NCI-H82 treated with DMSO at 0.1 percent for 48 hours (cell line): ENCODE measurements at regions not wholly inside any gene's neighbourhood (a gene's known extent, or its start where the extent isn't known, plus 50 kb on each side); places are given as distances from the start of the nearest gene placed in this dataset.
A peak's percentile ranks its signal among the peaks of the same experiment; 100 is the strongest.
"Not testable (repeated sequence)": the region's sequence is repeated elsewhere in the genome, so short reads cannot be mapped to it uniquely, and the experiment has no call there.

ENCODE experiments used
- DNase-seq: peaks from one replicate; lab custom pipeline; 2025; ENCODE audit not compliant: unreplicated experiment; lab: John Stamatoyannopoulos, UW

DNA sequence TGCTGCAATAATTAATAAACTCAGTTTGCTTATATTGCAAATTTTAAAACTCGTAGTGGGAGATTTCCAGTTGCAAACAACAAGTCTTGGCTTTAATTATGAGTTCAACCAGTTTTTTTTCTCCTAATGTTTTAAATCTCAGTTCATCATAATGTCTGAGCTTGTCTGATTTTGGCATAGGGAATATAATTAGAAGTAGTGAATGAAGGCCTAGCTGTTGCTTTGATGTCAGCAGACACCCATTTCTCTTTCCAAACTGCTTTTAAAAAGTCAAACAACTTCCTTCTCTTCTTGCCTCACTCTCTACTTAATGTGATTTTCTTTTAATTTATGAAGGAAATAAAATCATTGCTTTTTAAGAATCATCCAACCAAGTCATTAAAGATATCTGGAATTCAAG, 1462.1 kb downstream of the DPP10 start:
- DNase-seq = no peak

DNA sequence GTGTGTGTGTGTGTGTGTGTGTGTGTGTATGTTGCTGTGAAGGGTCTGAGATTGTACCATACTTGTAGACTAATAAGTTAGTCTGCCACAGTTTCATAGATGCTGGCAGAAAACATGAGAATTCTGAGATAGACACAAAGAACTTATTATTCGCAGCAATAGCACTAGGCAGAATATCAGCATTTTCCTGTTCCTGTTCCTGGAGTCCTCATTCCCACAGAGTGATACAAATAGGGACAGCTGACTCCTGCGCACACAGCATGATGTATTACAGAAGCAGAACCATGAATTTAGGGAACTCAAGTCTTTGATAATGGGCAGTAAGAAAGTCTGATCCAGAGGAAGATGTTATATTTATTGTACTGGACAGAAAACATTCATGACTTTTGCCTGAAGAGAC, 1466.3 kb downstream of the DPP10 start:
- no peak for DNase-seq

- DNase-seq = peak; percentile 5
These were observed 1467.8 kb downstream of the DPP10 start for GRCh38 chr2:115910270-115910669.

DNA sequence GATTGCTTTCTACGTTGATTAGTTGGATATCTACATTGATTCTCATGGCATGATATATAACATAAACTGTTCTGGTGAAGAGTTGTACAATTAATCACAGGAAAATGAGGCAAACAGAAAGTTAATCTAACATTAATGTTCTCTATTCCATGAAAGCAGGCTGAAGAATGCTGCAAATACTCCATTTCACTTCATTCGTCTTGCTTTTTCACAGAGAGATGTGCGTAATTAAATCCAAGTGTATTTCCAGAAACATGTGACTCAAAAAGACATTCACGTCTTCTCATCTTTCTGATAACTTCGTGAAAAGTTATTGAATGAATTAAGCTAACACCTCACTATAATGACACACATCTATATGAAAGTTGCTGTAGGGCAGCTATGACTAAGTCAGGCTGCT, 1471.5 kb downstream of the DPP10 start:
- no peak for DNase-seq

- DNase-seq = no peak
These were observed 1479.1 kb downstream of the DPP10 start for GRCh38 chr2:115921541-115921940.

DNA sequence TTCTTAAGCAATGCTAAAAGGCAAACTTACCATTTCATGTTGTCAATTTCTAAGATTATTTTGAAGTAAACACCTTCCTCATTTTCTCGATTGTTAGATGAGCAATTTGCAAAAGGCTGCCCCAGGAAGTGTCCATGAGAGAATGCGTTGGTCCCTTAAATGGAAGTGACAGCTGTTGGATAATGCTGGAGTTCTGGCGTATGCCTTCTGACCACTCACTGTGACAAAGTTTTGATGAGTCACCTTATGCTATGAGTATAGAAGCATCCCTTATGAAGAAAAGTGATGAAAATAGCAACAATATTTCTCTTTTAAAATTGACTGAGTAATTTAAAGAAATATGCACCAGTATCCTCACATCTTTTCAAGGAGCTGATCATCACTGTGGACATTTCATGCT, 1497.5 kb downstream of the DPP10 start:
- no peak for DNase-seq

- DNase-seq = no peak
These were observed 1500.4 kb downstream of the DPP10 start for GRCh38 chr2:115942800-115943199.

DNA sequence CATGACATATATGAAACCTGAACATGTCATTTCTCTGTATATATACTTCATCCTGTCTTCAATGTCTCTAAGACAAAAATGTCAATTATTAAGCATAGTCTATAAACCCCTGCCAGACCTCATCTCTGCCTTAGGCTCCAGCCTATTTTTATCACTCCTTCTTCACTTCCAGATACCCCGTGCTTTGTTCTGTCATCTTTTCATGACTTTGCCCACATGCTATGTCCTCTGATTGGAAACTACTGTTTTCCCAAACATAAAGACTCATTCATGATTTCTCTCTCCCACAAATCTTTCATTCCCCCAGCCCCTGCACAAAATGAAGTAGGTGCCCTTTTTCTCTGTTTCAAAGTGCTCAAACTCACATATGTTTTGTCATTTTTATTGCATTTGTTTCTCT, 1503.9 kb downstream of the DPP10 start:
- DNase-seq = no peak

- DNase-seq = no peak
These were observed 1504.5 kb downstream of the DPP10 start for GRCh38 chr2:115946891-115947290.

GRCh38 chr2:115976916-115977315, 1534.5 kb downstream of the DPP10 start:
- no peak for DNase-seq

GRCh38 chr2:115999039-115999438, 1556.6 kb downstream of the DPP10 start:
- DNase-seq = no peak

DNA sequence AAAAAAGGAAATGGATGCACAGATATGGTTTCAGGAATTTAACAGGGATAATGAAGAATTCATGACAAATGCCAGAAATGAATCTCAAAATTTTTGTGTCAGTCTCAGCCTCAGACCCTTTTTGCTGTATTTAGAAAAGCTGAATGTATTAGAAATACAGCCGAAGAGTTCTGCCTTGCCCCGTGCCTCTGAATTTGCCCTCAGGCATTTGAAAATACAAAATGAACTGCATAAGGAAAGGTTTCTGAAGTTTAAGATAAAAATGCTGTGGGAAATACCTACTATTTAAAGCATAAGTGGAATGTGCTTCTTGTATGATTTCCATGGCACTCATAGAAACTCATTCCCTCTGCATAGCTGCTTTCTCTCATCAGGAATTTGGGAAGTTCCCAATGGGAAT, 1580.6 kb downstream of the DPP10 start:
- DNase-seq = no peak

DNA sequence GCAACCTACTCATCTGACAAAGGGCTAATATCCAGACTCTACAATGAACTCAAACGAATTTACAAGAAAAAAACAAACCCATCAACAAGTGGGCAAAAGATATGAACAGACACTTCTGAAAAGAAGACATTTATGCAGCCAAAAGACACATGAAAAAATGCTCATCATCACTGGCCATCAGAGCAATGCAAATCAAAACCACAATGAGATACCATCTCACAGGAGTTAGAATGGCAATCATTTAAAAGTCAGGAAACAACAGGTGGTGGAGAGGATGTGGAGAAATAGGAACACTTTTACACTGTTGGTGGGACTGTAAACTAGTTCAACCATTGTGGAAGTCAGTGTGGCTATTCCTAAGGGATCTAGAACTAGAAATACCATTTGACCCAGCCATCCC, 1596.3 kb downstream of the DPP10 start:
- DNase-seq = not testable (repeated sequence)

- DNase-seq = no peak
These were observed 1600.1 kb downstream of the DPP10 start for GRCh38 chr2:116042530-116042929.

DNA sequence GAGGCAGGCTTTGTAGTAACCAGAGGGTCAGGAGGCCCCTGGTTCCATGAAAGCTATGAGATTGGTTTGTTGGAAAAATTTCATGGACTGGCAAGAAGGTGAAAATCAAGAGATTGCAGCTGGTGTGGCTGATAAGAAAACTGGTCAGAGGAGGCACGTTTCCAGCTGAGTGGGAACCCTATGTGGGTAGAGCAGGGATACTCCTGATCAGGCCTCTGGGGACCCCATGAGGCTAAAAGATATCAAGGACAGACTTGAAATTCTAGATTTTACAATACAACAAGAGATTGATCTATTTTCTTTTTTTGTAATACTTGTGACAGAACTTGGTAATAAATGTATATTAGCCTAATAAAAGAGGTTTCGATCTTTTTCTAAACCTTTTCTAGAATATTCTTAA, 1615.1 kb downstream of the DPP10 start:
- DNase-seq = no peak

DNA sequence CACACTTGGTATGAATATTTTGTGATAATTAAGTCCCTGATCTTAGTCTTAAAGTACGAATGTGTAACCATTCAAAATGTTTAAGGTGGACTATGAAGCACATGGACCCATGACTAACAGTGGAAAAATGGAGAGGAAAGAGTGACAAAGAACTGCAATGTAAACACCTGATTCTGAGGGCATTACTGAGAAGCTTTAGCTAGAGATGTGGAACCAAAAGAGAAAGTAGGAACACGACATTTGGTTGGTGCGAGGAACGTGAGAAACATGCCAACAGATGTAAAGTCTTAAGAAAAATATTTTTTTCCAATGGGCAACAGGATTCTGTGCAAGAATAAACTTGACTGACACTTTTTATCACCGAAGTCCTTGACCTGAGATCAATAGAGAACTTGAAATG, 1618.6 kb downstream of the DPP10 start:
- DNase-seq = no peak

- no peak for DNase-seq
These were observed 1631.3 kb downstream of the DPP10 start for GRCh38 chr2:116073731-116074130.

DNA sequence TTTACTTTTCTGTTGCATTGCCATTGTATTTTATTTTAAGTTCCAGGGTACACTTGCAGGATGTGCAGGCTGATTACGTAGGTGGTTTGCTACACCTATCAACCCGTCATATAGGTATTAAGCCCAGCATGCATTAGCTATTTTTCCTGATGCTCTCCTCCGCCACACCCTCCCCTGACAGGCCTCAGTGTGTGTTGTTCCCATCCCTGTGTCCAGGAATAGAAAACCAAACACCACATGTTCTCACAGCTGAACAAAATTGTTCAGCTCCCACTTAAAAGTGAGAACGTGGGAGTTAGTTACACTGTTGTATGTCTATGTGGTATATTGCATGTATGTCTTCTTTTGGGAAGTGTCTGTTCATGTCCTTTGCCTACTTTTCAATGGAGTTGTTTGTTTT, 1631.7 kb downstream of the DPP10 start:
- no peak for DNase-seq

DNA sequence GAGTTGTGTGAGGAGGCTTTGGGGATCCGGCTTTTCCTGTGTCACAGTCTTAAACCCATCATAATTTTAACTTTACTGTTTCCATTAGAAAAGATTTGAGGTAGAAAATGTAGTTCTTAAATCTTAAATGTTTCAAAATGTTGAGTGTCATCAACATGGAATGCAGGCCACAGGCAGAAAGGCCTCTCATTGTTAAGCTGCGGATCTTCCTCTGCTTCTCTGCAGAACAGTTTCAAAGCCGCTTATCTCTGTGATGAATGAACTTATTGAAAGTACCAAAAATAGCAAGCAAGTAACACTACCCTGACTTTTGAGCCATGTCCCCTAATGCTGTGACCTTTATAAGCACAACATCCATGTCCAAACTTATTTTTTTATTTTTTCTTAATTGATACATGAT, 1645.8 kb downstream of the DPP10 start:
- no peak for DNase-seq

DNA sequence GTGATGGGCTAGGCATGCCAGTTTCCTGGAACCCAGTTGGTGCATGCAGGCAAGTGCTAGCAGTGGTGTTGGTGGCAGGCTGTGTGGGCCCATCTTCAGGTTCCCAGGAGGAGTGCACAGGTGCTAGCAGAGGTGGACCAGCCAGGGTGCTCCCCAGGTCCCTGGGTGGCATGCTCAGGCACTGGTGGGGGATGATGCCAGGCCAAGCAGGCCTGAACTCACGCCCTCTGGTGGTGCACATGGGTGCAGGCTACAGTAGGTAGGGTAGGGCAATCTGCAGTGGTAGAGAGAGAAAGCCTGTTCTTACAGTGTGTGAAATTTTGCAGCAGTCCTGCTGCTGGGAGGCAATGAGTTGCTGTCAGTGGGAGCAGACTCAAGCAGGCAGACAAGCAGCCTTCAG, 1651.8 kb downstream of the DPP10 start:
- no peak for DNase-seq

- DNase-seq = no peak
These were observed 1653.2 kb downstream of the DPP10 start for GRCh38 chr2:116095636-116096035.

- DNase-seq = no peak
These were observed 1655.6 kb downstream of the DPP10 start for GRCh38 chr2:116098049-116098448.

GRCh38 chr2:116109471-116109870, 1667.0 kb downstream of the DPP10 start:
- no peak for DNase-seq

DNA sequence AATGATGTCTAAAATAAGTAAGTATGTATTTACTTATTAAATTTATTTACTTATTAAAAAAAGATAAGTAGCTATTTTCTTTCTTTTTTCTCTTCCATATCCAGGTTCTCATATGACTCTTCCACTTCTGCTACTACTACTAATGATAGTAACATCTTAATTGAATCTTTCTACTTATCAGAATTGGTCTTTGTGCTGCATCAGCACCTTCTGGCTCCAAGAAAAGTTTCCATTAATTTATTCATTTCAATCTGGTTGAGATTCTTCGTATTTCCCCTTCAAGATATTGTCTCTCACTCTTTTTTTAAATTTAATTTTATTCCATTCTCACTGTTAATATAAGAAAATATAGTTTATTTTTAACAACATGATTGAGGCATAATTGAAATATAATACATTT, 1675.4 kb downstream of the DPP10 start:
- DNase-seq = no peak
